Panc1 (cell line): ENCODE measurements at regions not wholly inside any gene's neighbourhood (a gene's known extent, or its start where the extent isn't known, plus 50 kb on each side); places are given as distances from the start of the nearest gene placed in this dataset.

Experiments used
- CTCF ChIP-seq: fragments of 450-650 bp; IDR thresholded peaks from 2 replicates; pipeline ENCODE4 v1.5.1; 2017; ENCODE audit warnings: mild to moderate bottlenecking
- POLR2AphosphoS5 ChIP-seq: IDR thresholded peaks from 2 replicates; pipeline ENCODE4 v1.6.1; 2012; ENCODE audit warnings: mild to moderate bottlenecking, low read depth, low read length, moderate library complexity
- REST ChIP-seq, 2 experiments: IDR thresholded peaks; 2 replicates each; pipeline ENCODE4 v1.6.1; 2011 to 2012; ENCODE audit warnings: low read depth in 2 of 2, control low read depth in 1 of 2, low read length in 1 of 2, mild to moderate bottlenecking in 1 of 2, moderate library complexity in 1 of 2; ENCODE audit not compliant: insufficient read depth in 1 of 2

- no peak for TF ChIP-seq CTCF
- TF ChIP-seq REST (IDR thresholded peaks at IDR 0.05; ENCODE audit: insufficient read depth in 1 of 2, low read depth in 2 of 2, low read length in 1 of 2): no peak
- TF ChIP-seq POLR2AphosphoS5: no peak
Observed at GRCh38 chr4:89491761-89492160, 184.2 kb upstream of the GPRIN3 start.
